ENCODE measurements at regions not wholly inside any gene's neighbourhood (a gene's known extent, or its start where the extent isn't known, plus 50 kb on each side); places are given as distances from the start of the nearest gene placed in this dataset.

DNA sequence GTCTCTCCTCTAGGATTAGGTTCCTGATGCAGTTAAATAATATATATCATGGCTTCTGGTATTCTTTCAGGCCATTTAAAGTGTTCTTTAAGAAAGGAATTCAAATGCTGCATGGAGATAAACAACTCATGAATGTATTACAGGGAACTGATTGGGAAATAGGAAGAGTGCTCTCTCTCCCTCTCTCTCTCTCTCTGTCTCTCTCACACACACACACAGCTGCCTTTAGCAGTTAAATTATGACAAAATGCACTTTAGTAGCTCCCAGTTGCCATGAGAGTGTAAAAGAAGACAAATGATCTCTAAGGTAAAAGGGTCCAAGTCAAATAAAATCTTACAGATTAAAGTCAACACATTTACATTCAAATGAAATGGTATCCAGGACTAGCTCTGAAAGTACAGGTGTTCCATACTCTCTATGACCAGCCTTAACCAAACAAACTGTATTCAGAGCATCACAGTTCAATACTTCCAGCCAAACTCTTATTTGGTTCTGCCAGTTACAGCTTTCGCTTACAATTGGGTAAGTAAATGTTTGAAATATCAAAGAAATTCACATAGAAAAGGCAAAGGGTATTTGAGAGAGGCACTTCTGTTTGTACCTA is 94.7 kb upstream of the CXXC4 start:
- no peaks in the 10 kb centered on the region for H3K36me3 Mint-ChIP-seq (ENCODE audit: low read depth)
- TF ChIP-seq, protein P1, sequence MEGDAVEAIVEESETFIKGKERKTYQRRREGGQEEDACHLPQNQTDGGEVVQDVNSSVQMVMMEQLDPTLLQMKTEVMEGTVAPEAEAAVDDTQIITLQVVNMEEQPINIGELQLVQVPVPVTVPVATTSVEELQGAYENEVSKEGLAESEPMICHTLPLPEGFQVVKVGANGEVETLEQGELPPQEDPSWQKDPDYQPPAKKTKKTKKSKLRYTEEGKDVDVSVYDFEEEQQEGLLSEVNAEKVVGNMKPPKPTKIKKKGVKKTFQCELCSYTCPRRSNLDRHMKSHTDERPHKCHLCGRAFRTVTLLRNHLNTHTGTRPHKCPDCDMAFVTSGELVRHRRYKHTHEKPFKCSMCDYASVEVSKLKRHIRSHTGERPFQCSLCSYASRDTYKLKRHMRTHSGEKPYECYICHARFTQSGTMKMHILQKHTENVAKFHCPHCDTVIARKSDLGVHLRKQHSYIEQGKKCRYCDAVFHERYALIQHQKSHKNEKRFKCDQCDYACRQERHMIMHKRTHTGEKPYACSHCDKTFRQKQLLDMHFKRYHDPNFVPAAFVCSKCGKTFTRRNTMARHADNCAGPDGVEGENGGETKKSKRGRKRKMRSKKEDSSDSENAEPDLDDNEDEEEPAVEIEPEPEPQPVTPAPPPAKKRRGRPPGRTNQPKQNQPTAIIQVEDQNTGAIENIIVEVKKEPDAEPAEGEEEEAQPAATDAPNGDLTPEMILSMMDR (IDR thresholded peaks at IDR 0.05; ENCODE audit: unreplicated experiment in 3 of 3) = no peak
- peaks cover 4% of the 10 kb centered on the region for H3K27me3 Mint-ChIP-seq (ENCODE audit: low read depth)
- peaks cover 19% of the 10 kb centered on the region for H3K4me1 Mint-ChIP-seq
- no peak overlapping the region for H3K4me3 Mint-ChIP-seq
- no peaks in the 10 kb centered on the region for H3K9me3 Mint-ChIP-seq
- no peak overlapping the region for H3K27ac Mint-ChIP-seq

DNA sequence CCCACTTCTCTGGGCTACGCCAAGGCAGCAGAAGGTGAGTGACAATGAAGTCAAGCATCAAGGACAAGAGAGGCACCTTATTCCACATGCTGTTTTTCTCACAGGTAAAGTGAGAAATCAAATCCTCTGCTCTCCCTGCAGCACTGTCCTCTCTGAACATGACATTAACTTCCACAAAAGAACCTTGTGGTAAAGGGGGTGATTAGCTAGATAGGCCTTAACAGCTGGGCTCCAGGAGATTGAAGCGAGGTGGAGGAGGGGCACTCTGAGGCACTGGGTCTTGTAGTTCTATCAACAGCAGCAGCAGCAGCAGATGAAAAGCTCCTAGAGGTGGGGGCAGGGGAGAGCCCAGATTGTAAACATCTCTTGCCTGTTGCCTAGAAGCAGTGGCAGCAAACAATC is 96.8 kb upstream of the CXXC4 start:
- H3K36me3 Mint-ChIP-seq (ENCODE audit: low read depth) = no peaks in the 10 kb centered on the region
- H3K4me3 Mint-ChIP-seq = no peak overlapping the region
- TF ChIP-seq, protein P1 (IDR thresholded peaks at IDR 0.05; ENCODE audit: unreplicated experiment in 3 of 3) = no peak
- no peaks in the 10 kb centered on the region for H3K9me3 Mint-ChIP-seq
- peaks cover 19% of the 10 kb centered on the region for H3K4me1 Mint-ChIP-seq
- peaks cover 4% of the 10 kb centered on the region for H3K27me3 Mint-ChIP-seq (ENCODE audit: low read depth)
- peak overlapping the region; percentile 0 to 64 (median 12) for H3K27ac Mint-ChIP-seq

DNA sequence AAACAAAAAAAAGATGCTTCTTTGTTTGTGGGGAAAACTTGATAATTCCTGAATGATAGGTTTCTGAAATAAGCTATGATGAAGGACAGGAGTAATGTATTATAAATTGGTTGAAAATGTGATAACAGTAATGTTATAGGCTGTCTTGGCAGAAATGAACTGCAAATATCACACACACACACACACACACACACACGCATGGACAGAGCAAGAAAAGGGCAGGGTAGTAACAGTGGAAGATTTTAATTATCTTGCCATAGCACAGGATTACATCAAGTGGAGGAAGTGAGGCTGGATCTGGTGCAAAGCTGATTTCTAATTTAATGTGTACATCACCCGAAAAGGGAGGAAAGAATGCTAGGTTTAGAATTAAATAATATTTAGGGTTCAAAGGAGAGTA is 97.5 kb upstream of the CXXC4 start:
- Mint-ChIP-seq H3K4me1 (peaks cover 19% of the 10 kb centered on the region), H3K27ac (peak overlapping the region; percentile 0 to 66 (median 7)), H3K9me3 (no peaks in the 10 kb centered on the region), H3K4me3 (no peak overlapping the region), H3K27me3 (ENCODE audit: low read depth) (peaks cover 4% of the 10 kb centered on the region), H3K36me3 (ENCODE audit: low read depth) (no peaks in the 10 kb centered on the region)
- TF ChIP-seq, protein P1 (IDR thresholded peaks at IDR 0.05; ENCODE audit: unreplicated experiment in 3 of 3) = no peak

DNA sequence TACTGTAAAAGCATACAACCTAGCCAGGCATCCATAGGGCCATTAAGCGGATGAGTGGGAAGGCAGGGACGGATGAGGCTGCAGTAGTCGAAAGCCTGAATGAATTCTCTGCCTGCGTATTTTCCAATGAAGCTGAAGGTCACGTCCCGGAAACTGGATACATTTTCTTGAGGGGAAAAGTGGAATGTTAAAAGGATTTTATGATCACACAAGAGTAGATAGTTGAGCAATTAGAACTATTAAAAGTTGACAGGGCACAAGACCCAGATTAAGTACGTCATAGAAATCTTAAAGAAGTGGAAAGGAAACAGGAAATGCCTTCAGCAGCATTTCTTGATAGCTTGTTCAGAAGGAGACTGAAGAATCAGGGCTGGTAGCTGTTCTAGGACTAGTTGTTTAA is 98.3 kb upstream of the CXXC4 start:
- Mint-ChIP-seq H3K4me3 (peak overlapping the region in 2 of 3 experiments; percentile 7 to 10), H3K27ac (peak overlapping the region; percentile 31 to 66 (median 63)), H3K36me3 (ENCODE audit: low read depth) (no peaks in the 10 kb centered on the region), H3K9me3 (no peaks in the 10 kb centered on the region), H3K4me1 (peaks cover 19% of the 10 kb centered on the region), H3K27me3 (ENCODE audit: low read depth) (peaks cover 4% of the 10 kb centered on the region)
- TF ChIP-seq, protein P1 (IDR thresholded peaks at IDR 0.05; ENCODE audit: unreplicated experiment in 3 of 3) = no peak

DNA sequence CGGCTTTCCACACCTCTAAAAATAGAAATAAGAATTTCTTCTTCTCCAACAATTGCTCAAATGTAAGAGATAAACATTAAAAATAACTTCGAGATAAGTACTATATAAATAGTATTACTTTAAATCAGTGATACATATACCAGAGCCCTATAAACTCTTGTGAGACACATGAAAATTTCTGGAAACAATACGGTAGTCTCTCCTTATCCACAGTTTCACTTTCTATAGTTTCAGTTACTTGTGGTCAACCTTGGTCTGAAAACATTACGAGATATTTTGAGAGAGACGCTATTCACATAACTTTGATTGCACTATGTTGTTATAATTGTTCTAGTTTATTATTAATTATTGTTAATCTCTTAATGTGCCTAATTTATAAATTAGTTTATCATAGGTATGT is 101.5 kb upstream of the CXXC4 start:
- H3K4me3 Mint-ChIP-seq = no peak overlapping the region
- TF ChIP-seq, protein P1 (IDR thresholded peaks at IDR 0.05; ENCODE audit: unreplicated experiment in 3 of 3) = no peak
- H3K27me3 Mint-ChIP-seq (ENCODE audit: low read depth) = peaks cover 4% of the 10 kb centered on the region
- H3K27ac Mint-ChIP-seq = no peak overlapping the region
- no peaks in the 10 kb centered on the region for H3K9me3 Mint-ChIP-seq
- no peaks in the 10 kb centered on the region for H3K36me3 Mint-ChIP-seq (ENCODE audit: low read depth)
- peaks cover 17% of the 10 kb centered on the region for H3K4me1 Mint-ChIP-seq

DNA sequence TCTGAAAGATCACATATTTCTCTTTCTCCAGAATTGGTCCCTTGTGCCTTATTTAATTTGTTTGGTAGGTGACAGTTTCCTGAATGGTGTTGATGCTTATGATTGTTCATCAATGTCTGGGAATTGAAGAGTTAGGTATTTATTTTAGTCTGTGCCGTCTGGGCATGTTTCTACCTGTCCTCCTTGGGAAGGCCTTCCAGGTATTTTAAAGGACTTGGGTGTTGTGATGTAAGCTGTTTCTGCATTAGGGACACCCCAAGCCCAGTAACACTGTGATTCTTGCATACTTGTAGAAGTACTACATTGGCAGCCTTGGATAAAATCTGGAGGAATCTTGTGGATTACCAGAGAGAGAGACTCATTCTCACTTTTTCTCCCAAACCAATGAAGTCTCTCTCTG is 120.8 kb upstream of the CXXC4 start:
- H3K4me3 Mint-ChIP-seq = no peak overlapping the region
- peaks cover 27% of the 10 kb centered on the region for H3K9me3 Mint-ChIP-seq
- H3K27ac Mint-ChIP-seq = no peak overlapping the region
- TF ChIP-seq, protein P1 (IDR thresholded peaks at IDR 0.05; ENCODE audit: unreplicated experiment in 3 of 3) = no peak
- H3K27me3 Mint-ChIP-seq (ENCODE audit: low read depth) = no peaks in the 10 kb centered on the region
- no peaks in the 10 kb centered on the region for H3K36me3 Mint-ChIP-seq (ENCODE audit: low read depth)
- H3K4me1 Mint-ChIP-seq = no peaks in the 10 kb centered on the region
